Smooth muscle cell (in vitro differentiated cells): ENCODE measurements at regions not wholly inside any gene's neighbourhood (a gene's known extent, or its start where the extent isn't known, plus 50 kb on each side); places are given as distances from the start of the nearest gene placed in this dataset.

Experiments used
- DNase-seq: peaks from one replicate; lab custom pipeline; 2025; ENCODE audit not compliant: unreplicated experiment; lab: John Stamatoyannopoulos, UW
- H2AFZ ChIP-seq: fragments of 200-600 bp; sonication (generic); 2 replicates; pipeline ENCODE4 v1.6.0; 2016; ENCODE audit warnings: antibody characterized with exemption, low read depth, mild to moderate bottlenecking
- H3F3A ChIP-seq: fragments of 200-600 bp; sonication (generic); 2 replicates; pipeline ENCODE4 v1.6.0; 2017; ENCODE audit warnings: antibody characterized with exemption, low read depth
- H3K27ac ChIP-seq: fragments of 200-600 bp; sonication (generic); 2 replicates; pipeline ENCODE4 v1.5.1; 2016; ENCODE audit warnings: low read depth, mild to moderate bottlenecking
- H3K27me3 ChIP-seq: fragments of 200-600 bp; sonication (generic); 2 replicates; pipeline ENCODE4 v1.6.1; 2016; ENCODE audit warnings: low read depth, mild to moderate bottlenecking
- H3K36me3 ChIP-seq: fragments of 200-600 bp; sonication (generic); 2 replicates; pipeline ENCODE4 v1.5.1; 2016; ENCODE audit warnings: low read depth
- H3K4me1 ChIP-seq: fragments of 200-600 bp; sonication (generic); 2 replicates; pipeline ENCODE4 v1.5.1; 2016; ENCODE audit warnings: low read depth
- H3K4me2 ChIP-seq: fragments of 200-600 bp; sonication (generic); 2 replicates; pipeline ENCODE4 v1.6.0; 2016; ENCODE audit warnings: mild to moderate bottlenecking
- H3K4me3 ChIP-seq: fragments of 200-600 bp; sonication (generic); 2 replicates; pipeline ENCODE4 v1.5.1; 2016; ENCODE audit warnings: mild to moderate bottlenecking
- H3K79me2 ChIP-seq: fragments of 200-600 bp; sonication (generic); 2 replicates; pipeline ENCODE4 v1.6.0; 2016; ENCODE audit warnings: low read depth, mild to moderate bottlenecking
- H3K9ac ChIP-seq: fragments of 200-600 bp; sonication (generic); 2 replicates; pipeline ENCODE4 v1.6.0; 2016; ENCODE audit warnings: low read depth
- H3K9me3 ChIP-seq: fragments of 200-600 bp; sonication (generic); replicated peaks from 2 replicates; pipeline ENCODE4 v1.5.1; 2016; ENCODE audit warnings: low read depth
- H4K20me1 ChIP-seq: fragments of 200-600 bp; sonication (generic); 2 replicates; pipeline ENCODE4 v1.6.0; 2016; ENCODE audit warnings: low read depth
- CTCF ChIP-seq: fragments of 200-600 bp; sonication (generic); IDR thresholded peaks from 2 replicates; pipeline ENCODE4 v1.5.1; 2017; ENCODE audit warnings: borderline replicate concordance, mild to moderate bottlenecking, antibody characterized with exemption; ENCODE audit not compliant: insufficient read depth, poor library complexity, severe bottlenecking
- WGBS: methylation state at CpG from one replicate; pipeline ENCODE4 v1.1.7; 2016; ENCODE audit warnings: low lambda C conversion rate; 5-methylcytosine and 5-hydroxymethylcytosine counted together

DNA sequence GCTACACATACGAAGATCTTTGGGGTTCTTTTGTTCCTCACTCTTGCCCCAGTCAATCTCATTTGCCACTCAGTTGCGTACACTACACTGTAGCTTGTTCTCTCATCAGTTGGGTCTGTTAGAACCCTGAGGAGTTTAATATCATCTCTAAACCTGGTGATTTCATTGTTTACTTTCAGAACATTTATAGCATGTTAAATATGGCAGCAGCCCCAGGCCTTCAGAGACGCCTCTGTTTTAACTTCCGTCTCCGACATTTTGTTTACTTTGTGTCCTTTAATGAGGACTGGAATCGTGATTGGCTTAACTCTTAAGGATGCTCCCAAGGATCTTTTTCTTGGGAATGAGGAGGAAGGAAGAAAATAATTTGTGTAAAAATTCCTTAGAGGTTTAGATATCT lies 510.1 kb downstream of the NR2F1-AS1 start:
- 60% methylated on average over 6 of the region's 6 CpGs for WGBS
- Histone ChIP-seq H3K4me3 (no peak overlapping the region), H3K9me3 (no peaks in the 10 kb centered on the region), H3K27me3 (no peaks in the 10 kb centered on the region), H3F3A (no peaks in the 10 kb centered on the region), H3K9ac (no peak overlapping the region), H3K79me2 (no peaks in the 10 kb centered on the region), H3K4me1 (no peaks in the 10 kb centered on the region), H3K36me3 (no peaks in the 10 kb centered on the region), H3K27ac (no peak overlapping the region), H3K4me2 (no peak overlapping the region), H2AFZ (peak overlapping the region; percentile 77), H4K20me1 (no peaks in the 10 kb centered on the region)
- TF ChIP-seq CTCF, result no peak
- DNase-seq, result no peak

DNA sequence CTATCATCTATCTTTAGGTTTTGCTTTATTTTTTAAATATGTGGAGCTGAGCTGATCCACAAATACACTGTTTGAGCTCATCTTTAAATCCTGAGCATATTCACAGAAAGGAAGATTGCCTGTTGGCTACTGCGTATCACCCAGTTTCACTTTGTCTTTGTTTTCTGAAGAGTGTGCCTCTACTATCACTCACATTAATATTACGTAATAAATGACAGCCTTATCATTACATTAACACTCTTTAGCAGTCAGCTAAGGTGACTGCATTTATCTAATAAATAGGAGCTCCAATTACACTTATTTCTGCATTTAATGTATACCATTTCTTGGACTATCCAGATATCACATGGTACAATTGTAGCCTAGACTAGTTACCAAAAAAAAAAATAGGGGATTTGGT lies 511.7 kb downstream of the NR2F1-AS1 start:
- Histone ChIP-seq H3K4me1 (no peaks in the 10 kb centered on the region), H3K9ac (no peak overlapping the region), H3K36me3 (no peaks in the 10 kb centered on the region), H3K79me2 (no peaks in the 10 kb centered on the region), H2AFZ (no peak overlapping the region), H3K27me3 (no peaks in the 10 kb centered on the region), H4K20me1 (no peaks in the 10 kb centered on the region), H3K9me3 (no peaks in the 10 kb centered on the region), H3K27ac (no peak overlapping the region), H3K4me3 (no peak overlapping the region), H3K4me2 (no peak overlapping the region), H3F3A (no peaks in the 10 kb centered on the region)
- DNase-seq, result no peak
- TF ChIP-seq CTCF, result no peak
- 96% methylated on average over 2 of the region's 2 CpGs for WGBS

DNA sequence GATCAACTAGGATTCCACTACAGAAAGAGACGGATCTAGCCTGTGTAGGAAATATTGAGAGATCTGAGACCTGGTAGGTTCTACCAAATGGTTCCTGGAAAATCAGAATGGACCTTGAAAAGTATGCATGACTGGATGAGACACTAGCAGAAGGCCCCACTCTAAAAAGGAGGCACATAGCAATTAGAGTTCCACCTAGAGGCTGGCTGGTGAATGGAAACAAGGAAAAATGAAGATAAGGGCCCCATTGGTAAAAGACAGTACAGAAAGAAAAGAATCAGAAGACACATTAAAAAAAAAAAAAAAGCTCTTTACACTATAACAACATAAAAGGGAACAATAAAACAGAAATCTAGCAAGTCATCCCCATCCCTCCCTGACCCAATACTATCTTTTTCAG lies 518.5 kb downstream of the NR2F1-AS1 start:
- Histone ChIP-seq H4K20me1 (no peaks in the 10 kb centered on the region), H3K4me1 (no peaks in the 10 kb centered on the region), H3K4me3 (no peak overlapping the region), H2AFZ (no peak overlapping the region), H3K27me3 (no peaks in the 10 kb centered on the region), H3F3A (no peaks in the 10 kb centered on the region), H3K9ac (no peak overlapping the region), H3K27ac (no peak overlapping the region), H3K79me2 (no peaks in the 10 kb centered on the region), H3K9me3 (no peaks in the 10 kb centered on the region), H3K36me3 (no peaks in the 10 kb centered on the region), H3K4me2 (no peak overlapping the region)
- no peak for TF ChIP-seq CTCF
- no peak for DNase-seq
- 83% methylated on average over 1 of the region's 1 CpG for WGBS

DNA sequence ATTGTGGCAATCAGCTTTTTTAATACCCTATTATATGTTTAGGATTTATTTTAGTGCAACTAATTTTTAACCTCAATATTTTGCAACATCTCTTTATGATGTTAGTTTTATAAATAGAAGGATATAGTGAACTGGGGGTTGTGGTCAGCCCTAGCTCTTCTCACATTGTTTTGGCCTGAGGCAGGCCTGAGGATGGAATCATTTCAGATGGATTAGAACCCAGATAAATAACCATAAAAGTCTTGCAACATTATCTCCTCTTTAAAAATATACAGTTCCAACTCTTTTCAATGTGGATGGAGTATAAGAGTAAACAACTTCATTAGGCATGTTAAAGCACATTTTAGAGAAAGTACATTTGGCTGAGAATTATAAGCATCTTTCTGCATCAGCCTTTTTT lies 522.7 kb downstream of the NR2F1-AS1 start:
- TF ChIP-seq CTCF, result no peak
- Histone ChIP-seq H3K9ac (no peak overlapping the region), H3K79me2 (no peaks in the 10 kb centered on the region), H3F3A (no peaks in the 10 kb centered on the region), H3K4me3 (no peak overlapping the region), H3K27ac (no peak overlapping the region), H3K9me3 (no peaks in the 10 kb centered on the region), H3K4me1 (no peaks in the 10 kb centered on the region), H3K27me3 (no peaks in the 10 kb centered on the region), H4K20me1 (no peaks in the 10 kb centered on the region), H3K36me3 (no peaks in the 10 kb centered on the region), H2AFZ (no peak overlapping the region), H3K4me2 (peak overlapping the region; percentile 40)
- no peak for DNase-seq
